ENCODE measurements at regions not wholly inside any gene's neighbourhood (a gene's known extent, or its start where the extent isn't known, plus 50 kb on each side); places are given as distances from the start of the nearest gene placed in this dataset.

- H3K27me3 ChIP-seq (replicated peaks in 2 of 5; ENCODE audit: control insufficient read depth in 4 of 5, insufficient read depth in 5 of 5, low read length in 4 of 5) = peaks cover 0 to 4% (median 0%) of the 10 kb centered on the region in 5 experiments
- H3K9me3 ChIP-seq (ENCODE audit: control extremely low read depth in 1 of 5, control insufficient read depth in 4 of 5, insufficient read depth in 2 of 5, low read depth in 1 of 5, low read length in 4 of 5) = no peaks in the 10 kb centered on the region
- H3K4me3 ChIP-seq (ENCODE audit: control insufficient read depth in 1 of 7, extremely low read depth in 1 of 7, insufficient read depth in 4 of 7, low read depth in 2 of 7, low read length in 6 of 7) = no peak overlapping the region
- H3K36me3 ChIP-seq (ENCODE audit: control insufficient read depth in 4 of 4, insufficient read depth in 4 of 4, low read length in 3 of 4) = no peaks in the 10 kb centered on the region
- peak in 1 of 3 donors; percentile 43 for DNase-seq
- POLR2A ChIA-PET = no interaction called here
- H3K4me1 ChIP-seq (ENCODE audit: control extremely low read depth in 1 of 4, control insufficient read depth in 4 of 4, insufficient read depth in 4 of 4, low read length in 3 of 4) = peaks cover 3 to 23% (median 7%) of the 10 kb centered on the region in 4 experiments
- WGBS (ENCODE audit: insufficient coverage) = 96% methylated on average over 2 of the region's 3 CpGs
- CTCF ChIA-PET = interaction anchor here (0.6 to 1.2 kb wide), 2 partner anchors 14 to 18 kb away, joined by 3 to 4 read pairs; no protein-coding TSS in a partner anchor
- H3K27ac ChIP-seq (ENCODE audit: insufficient read depth in 1 of 2, low read depth in 1 of 2, low read length in 2 of 2, poor library complexity in 1 of 2, severe bottlenecking in 2 of 2) = no peak overlapping the region
Measured at GRCh38 chr18:2050702-2051201, 520.6 kb downstream of the METTL4 start.

GRCh38 chr18:2053490-2054089, 517.7 kb downstream of the METTL4 start:
- ChIA-PET POLR2A (no interaction called here), CTCF (no interaction called here)
- H3K27me3 ChIP-seq (replicated peaks in 2 of 5; ENCODE audit: control insufficient read depth in 4 of 5, insufficient read depth in 5 of 5, low read length in 4 of 5) = peaks cover 0 to 4% (median 0%) of the 10 kb centered on the region in 5 experiments
- DNase-seq = no peak
- no peaks in the 10 kb centered on the region for H3K9me3 ChIP-seq (ENCODE audit: control extremely low read depth in 1 of 5, control insufficient read depth in 4 of 5, insufficient read depth in 2 of 5, low read depth in 1 of 5, low read length in 4 of 5)
- H3K36me3 ChIP-seq (ENCODE audit: control insufficient read depth in 4 of 4, insufficient read depth in 4 of 4, low read length in 3 of 4) = no peaks in the 10 kb centered on the region
- H3K4me1 ChIP-seq (ENCODE audit: control extremely low read depth in 1 of 4, control insufficient read depth in 4 of 4, insufficient read depth in 4 of 4, low read length in 3 of 4) = peaks cover 3 to 21% (median 7%) of the 10 kb centered on the region in 4 experiments
- no CpG with 5 or more reads among the region's 3 CpGs for WGBS (ENCODE audit: insufficient coverage)
- no peak overlapping the region for H3K27ac ChIP-seq (ENCODE audit: insufficient read depth in 1 of 2, low read depth in 1 of 2, low read length in 2 of 2, poor library complexity in 1 of 2, severe bottlenecking in 2 of 2)
- H3K4me3 ChIP-seq (ENCODE audit: control insufficient read depth in 1 of 7, extremely low read depth in 1 of 7, insufficient read depth in 4 of 7, low read depth in 2 of 7, low read length in 6 of 7) = no peak overlapping the region

GRCh38 chr18:2059336-2059735, 512.0 kb downstream of the METTL4 start:
- Histone ChIP-seq H3K27ac (ENCODE audit: insufficient read depth in 1 of 2, low read depth in 1 of 2, low read length in 2 of 2, poor library complexity in 1 of 2, severe bottlenecking in 2 of 2) (no peak overlapping the region), H3K27me3 (replicated peaks in 2 of 5; ENCODE audit: control insufficient read depth in 4 of 5, insufficient read depth in 5 of 5, low read length in 4 of 5) (peaks cover 0 to 1% (median 0%) of the 10 kb centered on the region in 5 experiments), H3K36me3 (ENCODE audit: control insufficient read depth in 4 of 4, insufficient read depth in 4 of 4, low read length in 3 of 4) (peaks cover 0 to 3% (median 0%) of the 10 kb centered on the region in 4 experiments), H3K4me3 (ENCODE audit: control insufficient read depth in 1 of 7, extremely low read depth in 1 of 7, insufficient read depth in 4 of 7, low read depth in 2 of 7, low read length in 6 of 7) (no peak overlapping the region), H3K9me3 (ENCODE audit: control extremely low read depth in 1 of 5, control insufficient read depth in 4 of 5, insufficient read depth in 2 of 5, low read depth in 1 of 5, low read length in 4 of 5) (peaks cover 0 to 6% (median 3%) of the 10 kb centered on the region in 5 experiments), H3K4me1 (ENCODE audit: control extremely low read depth in 1 of 4, control insufficient read depth in 4 of 4, insufficient read depth in 4 of 4, low read length in 3 of 4) (no peaks in the 10 kb centered on the region)
- no CpG with 5 or more reads among the region's 4 CpGs for WGBS (ENCODE audit: insufficient coverage)
- POLR2A ChIA-PET = no interaction called here
- DNase-seq = no peak
- CTCF ChIA-PET = no interaction called here

GRCh38 chr18:2060086-2060485, 511.2 kb downstream of the METTL4 start:
- no peak for DNase-seq
- POLR2A ChIA-PET = no interaction called here
- Histone ChIP-seq H3K36me3 (ENCODE audit: control insufficient read depth in 4 of 4, insufficient read depth in 4 of 4, low read length in 3 of 4) (peaks cover 0 to 3% (median 0%) of the 10 kb centered on the region in 4 experiments), H3K4me1 (ENCODE audit: control extremely low read depth in 1 of 4, control insufficient read depth in 4 of 4, insufficient read depth in 4 of 4, low read length in 3 of 4) (no peaks in the 10 kb centered on the region), H3K4me3 (ENCODE audit: control insufficient read depth in 1 of 7, extremely low read depth in 1 of 7, insufficient read depth in 4 of 7, low read depth in 2 of 7, low read length in 6 of 7) (no peak overlapping the region), H3K27ac (ENCODE audit: insufficient read depth in 1 of 2, low read depth in 1 of 2, low read length in 2 of 2, poor library complexity in 1 of 2, severe bottlenecking in 2 of 2) (no peak overlapping the region), H3K9me3 (ENCODE audit: control extremely low read depth in 1 of 5, control insufficient read depth in 4 of 5, insufficient read depth in 2 of 5, low read depth in 1 of 5, low read length in 4 of 5) (peaks cover 1 to 6% (median 3%) of the 10 kb centered on the region in 5 experiments), H3K27me3 (replicated peaks in 2 of 5; ENCODE audit: control insufficient read depth in 4 of 5, insufficient read depth in 5 of 5, low read length in 4 of 5) (peaks cover 0 to 1% (median 0%) of the 10 kb centered on the region in 5 experiments)
- CTCF ChIA-PET = no interaction called here
- WGBS (ENCODE audit: insufficient coverage) = no CpG with 5 or more reads among the region's 1 CpG

DNA sequence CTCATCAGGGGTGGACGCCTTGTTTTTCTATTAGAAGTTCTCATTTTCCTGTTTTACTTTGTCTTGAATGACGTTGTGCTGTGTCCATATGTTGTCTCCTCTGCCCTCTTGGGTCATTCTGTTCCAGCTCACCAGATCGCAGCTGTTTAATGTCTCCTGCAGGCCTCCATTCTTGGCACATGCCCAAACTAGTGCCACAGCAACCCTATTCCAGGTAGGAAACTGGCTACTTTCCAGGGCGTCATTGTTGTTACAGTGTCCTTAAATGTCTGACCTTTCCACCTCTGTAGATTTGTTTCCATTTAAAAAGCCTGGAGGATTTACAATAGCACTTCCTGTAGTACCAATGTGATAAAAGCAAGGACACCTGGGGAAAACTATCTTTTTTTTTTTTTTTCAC, 500.7 kb downstream of the METTL4 start:
- H3K36me3 ChIP-seq (ENCODE audit: control insufficient read depth in 4 of 4, insufficient read depth in 4 of 4, low read length in 3 of 4) = no peaks in the 10 kb centered on the region
- WGBS (ENCODE audit: insufficient coverage) = 100% methylated on average over 3 of the region's 4 CpGs
- ChIA-PET POLR2A (no interaction called here), CTCF (interaction anchor here (0.8 kb wide), 1 partner anchor 13 kb away, joined by 3 read pairs; no protein-coding TSS in a partner anchor)
- no peak for DNase-seq
- H3K4me3 ChIP-seq (ENCODE audit: control insufficient read depth in 1 of 7, extremely low read depth in 1 of 7, insufficient read depth in 4 of 7, low read depth in 2 of 7, low read length in 6 of 7) = no peak overlapping the region
- peaks cover 0 to 4% (median 0%) of the 10 kb centered on the region in 4 experiments for H3K4me1 ChIP-seq (ENCODE audit: control extremely low read depth in 1 of 4, control insufficient read depth in 4 of 4, insufficient read depth in 4 of 4, low read length in 3 of 4)
- no peak overlapping the region for H3K27ac ChIP-seq (ENCODE audit: insufficient read depth in 1 of 2, low read depth in 1 of 2, low read length in 2 of 2, poor library complexity in 1 of 2, severe bottlenecking in 2 of 2)
- peaks cover 0 to 2% (median 0%) of the 10 kb centered on the region in 5 experiments for H3K27me3 ChIP-seq (replicated peaks in 2 of 5; ENCODE audit: control insufficient read depth in 4 of 5, insufficient read depth in 5 of 5, low read length in 4 of 5)
- H3K9me3 ChIP-seq (ENCODE audit: control extremely low read depth in 1 of 5, control insufficient read depth in 4 of 5, insufficient read depth in 2 of 5, low read depth in 1 of 5, low read length in 4 of 5) = no peaks in the 10 kb centered on the region

DNA sequence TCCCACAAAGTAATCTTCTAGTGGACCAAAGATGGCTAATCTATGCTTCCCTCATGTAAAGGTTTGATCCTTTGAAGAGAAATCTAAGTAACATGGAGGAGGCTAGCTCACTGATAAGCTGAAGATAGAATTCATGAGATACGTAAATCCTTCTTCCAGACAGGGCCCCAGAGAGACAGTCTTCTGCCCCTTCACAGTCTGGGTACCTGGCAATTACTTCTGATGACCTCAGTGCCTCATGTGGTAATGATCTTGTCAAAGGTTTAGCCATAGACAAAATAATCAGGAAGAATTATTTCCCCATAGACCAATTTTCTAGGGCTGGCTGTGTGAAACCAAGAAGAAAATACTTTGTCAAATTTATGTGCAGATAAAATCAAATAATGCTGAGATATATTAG, 495.8 kb downstream of the METTL4 start:
- H3K4me1 ChIP-seq (ENCODE audit: control extremely low read depth in 1 of 4, control insufficient read depth in 4 of 4, insufficient read depth in 4 of 4, low read length in 3 of 4) = no peaks in the 10 kb centered on the region
- DNase-seq = no peak
- POLR2A ChIA-PET = no interaction called here
- WGBS (ENCODE audit: insufficient coverage) = 100% methylated on average over 1 of the region's 1 CpG
- no peaks in the 10 kb centered on the region for H3K9me3 ChIP-seq (ENCODE audit: control extremely low read depth in 1 of 5, control insufficient read depth in 4 of 5, insufficient read depth in 2 of 5, low read depth in 1 of 5, low read length in 4 of 5)
- H3K27ac ChIP-seq (ENCODE audit: insufficient read depth in 1 of 2, low read depth in 1 of 2, low read length in 2 of 2, poor library complexity in 1 of 2, severe bottlenecking in 2 of 2) = no peak overlapping the region
- no peaks in the 10 kb centered on the region for H3K27me3 ChIP-seq (replicated peaks in 2 of 5; ENCODE audit: control insufficient read depth in 4 of 5, insufficient read depth in 5 of 5, low read length in 4 of 5)
- no peak overlapping the region for H3K4me3 ChIP-seq (ENCODE audit: control insufficient read depth in 1 of 7, extremely low read depth in 1 of 7, insufficient read depth in 4 of 7, low read depth in 2 of 7, low read length in 6 of 7)
- CTCF ChIA-PET = no interaction called here
- H3K36me3 ChIP-seq (ENCODE audit: control insufficient read depth in 4 of 4, insufficient read depth in 4 of 4, low read length in 3 of 4) = no peaks in the 10 kb centered on the region

- Histone ChIP-seq H3K9me3 (ENCODE audit: control extremely low read depth in 1 of 5, control insufficient read depth in 4 of 5, insufficient read depth in 2 of 5, low read depth in 1 of 5, low read length in 4 of 5) (no peaks in the 10 kb centered on the region), H3K27me3 (replicated peaks in 2 of 5; ENCODE audit: control insufficient read depth in 4 of 5, insufficient read depth in 5 of 5, low read length in 4 of 5) (peaks cover 0 to 1% (median 0%) of the 10 kb centered on the region in 5 experiments), H3K27ac (ENCODE audit: insufficient read depth in 1 of 2, low read depth in 1 of 2, low read length in 2 of 2, poor library complexity in 1 of 2, severe bottlenecking in 2 of 2) (no peak overlapping the region), H3K36me3 (ENCODE audit: control insufficient read depth in 4 of 4, insufficient read depth in 4 of 4, low read length in 3 of 4) (no peaks in the 10 kb centered on the region), H3K4me3 (ENCODE audit: control insufficient read depth in 1 of 7, extremely low read depth in 1 of 7, insufficient read depth in 4 of 7, low read depth in 2 of 7, low read length in 6 of 7) (no peak overlapping the region), H3K4me1 (ENCODE audit: control extremely low read depth in 1 of 4, control insufficient read depth in 4 of 4, insufficient read depth in 4 of 4, low read length in 3 of 4) (peaks cover 0 to 2% (median under 1%) of the 10 kb centered on the region in 4 experiments)
- WGBS (ENCODE audit: insufficient coverage) = 91% methylated on average over 1 of the region's 1 CpG
- ChIA-PET CTCF (no interaction called here), POLR2A (no interaction called here)
- DNase-seq = no peak
Measured at GRCh38 chr18:2082676-2083075, 488.6 kb downstream of the METTL4 start.
